Jurkat, Clone E6-1 (cell line): ENCODE measurements at regions not wholly inside any gene's neighbourhood (a gene's known extent, or its start where the extent isn't known, plus 50 kb on each side); places are given as distances from the start of the nearest gene placed in this dataset.
"Not testable (repeated sequence)": the region's sequence is repeated elsewhere in the genome, so short reads cannot be mapped to it uniquely, and the experiment has no call there.

Experiments
- DNase-seq: peaks from one replicate; pipeline ENCODE4 v3.0.0-alpha.2; 2011; ENCODE audit warnings: low read depth, low spot score
- H3K4me3 ChIP-seq: 2 replicates; pipeline ENCODE4 v1.5.1; 2011; ENCODE audit warnings: mild to moderate bottlenecking, low read length, control low read depth, moderate library complexity

DNA sequence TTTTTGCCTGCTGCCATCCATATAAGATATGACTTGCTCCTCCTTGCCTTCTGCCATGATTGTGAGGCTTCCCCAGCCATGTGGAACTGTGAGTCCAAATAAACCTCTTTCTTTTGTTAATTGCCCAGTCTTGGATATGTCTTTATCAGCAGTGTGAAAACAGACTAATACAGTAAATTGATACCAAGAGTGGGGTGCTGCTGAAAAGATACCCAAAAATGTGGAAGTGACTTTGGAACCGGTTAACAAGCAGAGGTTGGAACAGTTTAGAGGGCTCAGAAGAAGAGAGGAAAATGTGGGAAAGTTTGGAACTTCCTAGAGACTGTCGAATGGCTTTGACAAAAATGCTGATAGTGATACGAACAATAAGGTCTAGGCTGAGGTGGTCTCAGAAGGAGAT is 61.1 kb upstream of the DLG1 start:
- DNase-seq, H3K4me3 ChIP-seq: not testable (repeated sequence)

DNA sequence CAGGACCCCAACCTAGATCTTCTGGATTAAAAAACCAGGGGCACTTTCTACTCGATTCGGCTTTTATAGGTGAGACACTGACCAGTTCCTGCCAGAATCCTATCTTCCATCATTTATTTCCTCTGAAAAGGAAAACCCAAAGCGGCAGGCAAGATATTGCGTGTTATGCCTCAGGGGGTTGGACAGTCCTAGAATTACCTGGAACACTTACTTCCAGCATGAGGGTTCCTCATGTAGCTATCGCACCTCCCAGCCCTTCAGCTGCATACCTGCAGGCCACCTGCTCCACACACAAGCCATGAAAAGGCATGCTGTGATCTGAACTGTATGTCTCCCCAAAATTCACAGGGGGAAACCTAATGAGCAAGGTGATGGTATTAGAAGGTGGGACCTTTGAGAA is 58.3 kb upstream of the DLG1 start:
- no peak overlapping the region for H3K4me3 ChIP-seq
- no peak for DNase-seq

DNA sequence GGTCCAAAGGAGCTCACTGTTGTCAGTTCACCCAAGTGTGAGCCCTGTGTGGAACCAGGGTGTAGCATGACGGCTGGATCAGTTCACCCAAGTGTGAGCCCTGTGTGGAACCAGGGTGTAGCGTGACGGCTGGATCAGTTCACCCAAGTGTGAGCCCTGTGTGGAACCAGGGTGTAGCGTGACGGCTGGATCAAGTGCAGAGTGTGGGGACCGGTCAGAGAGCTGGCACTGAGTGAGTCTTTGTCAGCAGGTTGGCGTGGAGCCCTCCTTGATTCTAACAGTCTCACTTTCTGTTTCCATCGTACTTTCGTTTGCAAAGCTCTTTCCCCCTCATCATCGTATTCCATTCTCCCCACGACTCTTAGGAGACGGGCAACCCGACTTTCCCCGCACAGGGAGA is 57.9 kb upstream of the DLG1 start:
- DNase-seq, result no peak
- no peak overlapping the region for H3K4me3 ChIP-seq

DNA sequence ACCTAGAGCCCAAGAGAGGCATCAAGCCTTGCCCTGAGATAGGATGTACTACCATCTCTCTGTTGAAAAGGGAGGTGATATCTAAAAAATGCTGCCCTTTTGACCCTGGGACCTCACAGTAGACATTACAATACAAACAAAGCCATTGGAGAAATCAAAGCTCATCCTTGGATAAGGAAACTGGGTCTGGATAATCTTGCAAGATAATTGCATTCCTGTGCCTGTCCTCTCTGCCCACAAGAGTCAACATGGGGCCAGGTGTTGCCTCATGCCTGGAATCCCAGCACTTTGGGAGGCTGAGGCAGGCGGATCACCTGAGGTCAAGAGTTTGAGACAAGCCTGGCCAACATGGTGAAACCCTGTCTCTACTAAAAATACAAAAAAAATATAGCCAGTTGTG is 57.3 kb upstream of the DLG1 start:
- H3K4me3 ChIP-seq, result no peak overlapping the region

DNA sequence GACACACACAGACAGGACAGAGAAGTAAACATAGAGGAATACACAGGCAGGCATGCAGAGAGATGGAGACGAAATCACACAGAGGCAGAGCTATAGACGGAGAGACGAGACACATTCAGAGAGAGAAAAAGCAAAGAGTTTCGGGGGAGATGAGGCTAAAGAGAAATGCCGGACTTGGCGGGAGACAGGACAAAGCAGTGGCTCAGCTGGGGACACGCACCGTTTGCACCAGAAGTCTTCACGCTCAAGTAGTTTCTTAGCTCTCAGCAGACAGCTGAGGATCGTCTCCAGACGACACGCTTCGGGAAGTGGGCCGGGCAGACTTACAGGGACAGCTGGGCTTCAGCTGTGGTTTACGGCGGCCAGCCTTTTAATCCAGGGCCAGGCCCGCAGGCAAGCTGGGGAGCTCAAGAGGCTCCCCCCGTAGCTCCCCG is 56.2 kb upstream of the DLG1 start:
- no peak for DNase-seq
- H3K4me3 ChIP-seq, result no peak overlapping the region

More for the DNA sequence above, 57.3 kb upstream of the DLG1 start:
- DNase-seq, result no peak

DNA sequence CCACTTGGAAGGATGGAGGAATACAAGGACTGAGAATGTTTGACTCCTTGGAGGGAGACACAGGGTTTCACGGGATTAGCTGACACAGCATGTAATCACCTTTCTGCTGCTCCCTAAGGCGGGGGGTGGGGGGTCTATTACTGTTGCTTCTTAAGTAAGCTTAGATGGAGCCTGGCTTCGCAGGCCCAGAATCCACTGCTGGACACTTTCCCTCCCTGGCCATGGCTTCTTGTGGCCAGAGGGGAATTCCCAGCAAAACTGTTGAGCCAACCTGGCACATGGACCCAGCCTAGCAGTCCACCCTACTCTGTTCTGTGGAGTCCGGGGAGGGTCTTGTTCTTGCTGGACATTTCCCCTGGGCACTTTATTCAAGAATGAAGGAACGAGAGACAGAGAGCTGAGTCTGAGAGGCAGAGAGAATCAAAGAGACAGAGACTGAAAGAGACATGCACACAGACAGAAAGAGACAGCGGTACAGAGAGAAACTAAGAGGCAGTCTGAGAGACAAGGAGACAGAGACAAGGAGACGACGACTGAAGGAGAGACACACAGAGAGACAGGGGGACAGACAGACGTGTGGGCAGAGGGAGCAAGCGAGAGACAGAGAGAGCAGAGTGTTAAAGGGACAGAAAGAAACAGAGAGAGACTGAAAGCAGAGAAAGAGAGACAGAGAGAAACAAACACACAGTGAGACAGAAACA is 55.6 kb upstream of the DLG1 start:
- H3K4me3 ChIP-seq, result no peak overlapping the region
- DNase-seq, result no peak

DNA sequence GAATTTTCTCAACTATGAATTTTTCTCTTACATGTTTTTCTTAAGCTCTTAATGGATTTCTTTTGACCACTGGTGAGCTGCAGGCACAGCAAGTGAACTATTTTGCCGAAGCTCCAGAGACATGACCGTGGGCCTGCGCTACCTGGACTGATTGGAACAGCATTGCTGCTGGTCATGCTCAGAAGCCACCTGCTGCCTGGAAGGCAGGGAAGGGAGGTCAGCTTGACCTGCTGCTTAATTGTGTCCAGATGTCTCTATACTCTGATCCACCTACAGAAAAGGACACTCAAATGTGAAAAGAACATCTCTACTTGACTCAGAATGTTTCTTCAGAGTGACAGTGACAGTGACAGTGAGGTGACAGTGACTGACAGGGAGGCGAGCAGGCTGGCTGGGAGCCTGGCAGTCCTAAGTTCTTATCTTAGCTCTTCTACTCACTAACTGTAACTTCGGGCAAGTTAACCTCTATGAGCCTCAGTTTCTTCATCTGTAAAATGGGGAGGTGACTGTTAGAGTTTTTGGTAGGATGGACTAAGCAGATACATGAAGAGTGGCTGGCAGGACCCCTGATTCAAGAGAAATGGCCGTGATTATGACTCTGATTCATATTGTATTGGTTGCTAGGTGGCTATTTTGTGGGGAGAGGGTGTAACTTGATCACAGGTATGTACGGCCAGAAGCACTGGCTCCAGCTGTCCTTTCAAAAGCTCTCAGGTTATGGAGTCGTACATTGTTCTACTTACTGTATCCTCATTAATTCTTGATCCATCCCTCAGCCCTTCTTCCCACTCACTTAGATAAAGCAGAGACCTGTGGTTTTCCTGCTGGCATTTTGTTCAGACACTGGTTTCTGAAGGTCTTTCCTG is 54.8 kb upstream of the DLG1 start:
- no peak overlapping the region for H3K4me3 ChIP-seq
- DNase-seq, result no peak

DNA sequence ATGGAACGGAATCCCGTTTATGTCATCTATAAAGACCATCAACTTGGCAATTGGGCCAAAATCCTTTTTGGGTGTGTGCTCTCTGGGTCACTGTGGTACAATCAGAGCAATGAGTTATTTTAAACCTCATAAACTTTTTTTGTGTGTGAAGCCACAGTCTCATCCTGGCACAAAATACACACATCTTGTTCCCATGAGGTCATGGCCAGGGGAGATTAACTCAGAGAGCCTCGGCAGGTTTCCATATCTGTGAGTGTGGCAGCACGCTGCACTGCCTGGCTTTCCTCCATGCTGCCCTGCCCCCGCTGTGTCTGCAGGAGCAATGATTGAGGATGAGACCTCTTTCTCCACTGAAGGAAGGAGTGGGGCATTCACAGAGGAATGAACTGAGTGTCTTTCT is 54.0 kb upstream of the DLG1 start:
- DNase-seq, result no peak
- H3K4me3 ChIP-seq, result no peak overlapping the region

DNA sequence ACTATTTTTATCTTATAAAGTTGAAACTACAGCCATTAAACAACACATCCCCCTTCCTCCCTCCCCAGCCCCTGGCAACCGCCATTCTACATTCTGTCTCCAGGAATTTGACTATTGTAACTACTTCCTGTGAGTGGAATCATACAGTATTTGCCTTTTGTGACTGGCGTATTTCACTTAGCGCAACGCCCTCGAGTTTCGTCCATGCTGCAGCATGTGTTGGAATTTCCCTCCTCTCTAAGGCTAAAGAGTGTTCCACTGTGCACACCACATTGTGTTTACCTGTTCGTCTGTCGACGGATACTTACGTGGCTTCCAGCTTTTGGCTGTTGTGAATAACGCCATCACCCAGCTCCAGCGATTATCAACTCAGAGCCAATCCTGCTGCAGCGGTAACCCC is 52.0 kb upstream of the DLG1 start:
- no peak for DNase-seq
- H3K4me3 ChIP-seq, result no peak overlapping the region

DNA sequence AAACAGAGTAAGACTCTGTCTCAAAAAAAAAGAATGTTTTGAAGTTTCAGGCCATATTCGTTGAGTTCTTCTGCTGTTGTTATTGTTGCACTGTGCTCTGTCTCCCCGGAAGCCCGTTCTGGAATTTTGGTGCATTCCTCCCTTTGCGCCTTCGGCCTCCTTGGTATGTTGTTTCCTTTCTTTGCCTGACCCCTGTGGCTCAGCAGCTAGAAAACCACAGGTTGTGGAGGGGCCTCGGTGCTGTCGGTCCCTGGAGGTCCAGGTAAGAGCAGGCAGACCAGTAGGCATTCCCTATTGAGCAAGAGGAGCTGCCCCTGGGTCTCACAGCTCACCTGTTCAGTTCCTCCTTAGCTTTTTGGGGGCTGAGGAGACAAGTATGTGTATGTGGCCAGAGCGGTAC is 51.0 kb upstream of the DLG1 start:
- no peak for DNase-seq

More for the DNA sequence above, 51.0 kb upstream of the DLG1 start:
- H3K4me3 ChIP-seq, result no peak overlapping the region
